ENCODE measurements at regions not wholly inside any gene's neighbourhood (a gene's known extent, or its start where the extent isn't known, plus 50 kb on each side); places are given as distances from the start of the nearest gene placed in this dataset.

- Mint-ChIP-seq H3K36me3 (no peaks in the 10 kb centered on the region), H3K27me3 (ENCODE audit: low read depth) (peaks cover 4% of the 10 kb centered on the region), H3K4me3 (no peak overlapping the region), H3K4me1 (peaks cover 9% of the 10 kb centered on the region), H3K9me3 (peaks cover 18% of the 10 kb centered on the region), H3K27ac (no peak overlapping the region)
- no peak for DNase-seq (ENCODE audit: low spot score in 2 of 2, unreplicated experiment in 2 of 2)
- TF ChIP-seq CTCF (IDR thresholded peaks at IDR 0.05; ENCODE audit: unreplicated experiment) = no peak
Observed at GRCh38 chr7:49243521-49243920, 319.2 kb downstream of the CDC14C start.

GRCh38 chr7:49244543-49244942 lies 320.2 kb downstream of the CDC14C start:
- no peak for DNase-seq (ENCODE audit: low spot score in 2 of 2, unreplicated experiment in 2 of 2)
- H3K27ac Mint-ChIP-seq = no peak overlapping the region

GRCh38 chr7:49245062-49245461 lies 320.7 kb downstream of the CDC14C start:
- Mint-ChIP-seq H3K27me3 (ENCODE audit: low read depth) (peaks cover 4% of the 10 kb centered on the region), H3K36me3 (no peaks in the 10 kb centered on the region), H3K9me3 (peaks cover 5% of the 10 kb centered on the region), H3K4me1 (peaks cover 9% of the 10 kb centered on the region), H3K4me3 (no peak overlapping the region), H3K27ac (no peak overlapping the region)
- DNase-seq (ENCODE audit: low spot score in 2 of 2, unreplicated experiment in 2 of 2) = no peak
- TF ChIP-seq CTCF (IDR thresholded peaks at IDR 0.05; ENCODE audit: unreplicated experiment) = no peak

More at GRCh38 chr7:49244543-49244942, 320.2 kb downstream of the CDC14C start:
- Mint-ChIP-seq H3K4me3 (no peak overlapping the region), H3K36me3 (no peaks in the 10 kb centered on the region), H3K9me3 (peaks cover 7% of the 10 kb centered on the region), H3K27me3 (ENCODE audit: low read depth) (peaks cover 4% of the 10 kb centered on the region), H3K4me1 (peaks cover 9% of the 10 kb centered on the region)
- TF ChIP-seq CTCF (IDR thresholded peaks at IDR 0.05; ENCODE audit: unreplicated experiment) = no peak

GRCh38 chr7:49247759-49248158 lies 323.4 kb downstream of the CDC14C start:
- no peak for DNase-seq (ENCODE audit: low spot score in 2 of 2, unreplicated experiment in 2 of 2)
- H3K27me3 Mint-ChIP-seq (ENCODE audit: low read depth) = no peaks in the 10 kb centered on the region
- no peaks in the 10 kb centered on the region for H3K36me3 Mint-ChIP-seq
- H3K4me1 Mint-ChIP-seq = peaks cover 23% of the 10 kb centered on the region
- no peak for TF ChIP-seq CTCF (IDR thresholded peaks at IDR 0.05; ENCODE audit: unreplicated experiment)
- no peaks in the 10 kb centered on the region for H3K9me3 Mint-ChIP-seq
- no peak overlapping the region for H3K27ac Mint-ChIP-seq
- no peak overlapping the region for H3K4me3 Mint-ChIP-seq

DNA sequence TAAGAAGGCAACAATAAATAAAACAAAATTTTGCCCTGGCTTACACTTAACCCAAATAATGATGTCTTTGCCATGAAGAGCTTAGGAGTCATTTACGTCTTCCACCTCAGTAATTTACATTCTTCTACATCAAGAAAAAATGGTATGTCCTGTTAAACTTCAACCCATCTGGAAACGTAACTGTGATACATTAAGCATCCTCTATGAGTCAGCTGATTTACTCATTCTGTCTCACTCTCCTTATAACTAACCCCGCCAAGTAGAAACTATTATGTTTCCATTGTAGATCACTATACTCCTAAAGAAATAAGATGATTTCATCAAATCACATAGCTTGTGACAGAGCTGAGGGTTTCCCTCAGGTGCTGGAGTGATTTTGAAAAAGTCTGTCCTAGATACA lies 330.7 kb downstream of the CDC14C start:
- Mint-ChIP-seq H3K9me3 (no peaks in the 10 kb centered on the region), H3K27me3 (ENCODE audit: low read depth) (no peaks in the 10 kb centered on the region), H3K4me1 (peaks cover 19% of the 10 kb centered on the region), H3K27ac (no peak overlapping the region), H3K4me3 (no peak overlapping the region), H3K36me3 (no peaks in the 10 kb centered on the region)
- DNase-seq (ENCODE audit: low spot score in 2 of 2, unreplicated experiment in 2 of 2) = no peak
- TF ChIP-seq CTCF (IDR thresholded peaks at IDR 0.05; ENCODE audit: unreplicated experiment) = no peak

DNA sequence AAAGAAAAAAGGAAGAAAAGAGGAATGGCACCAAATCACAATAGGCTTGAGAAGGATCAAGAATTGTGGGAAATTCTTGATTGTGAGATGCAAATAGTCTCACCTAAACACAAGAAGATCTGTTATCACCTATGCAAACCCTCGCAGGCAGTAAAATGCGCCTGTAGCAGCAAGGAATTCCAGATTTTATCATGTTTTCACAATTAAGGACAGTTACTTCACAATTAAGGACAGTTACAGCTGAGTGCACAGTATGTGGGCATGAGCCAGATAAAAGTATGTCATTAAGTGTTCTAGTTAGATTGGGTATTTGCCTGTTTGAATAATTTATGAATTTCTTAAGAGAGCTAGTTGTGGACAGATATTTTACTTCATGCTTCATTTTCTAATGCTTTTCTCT lies 336.2 kb downstream of the CDC14C start:
- Mint-ChIP-seq H3K9me3 (no peaks in the 10 kb centered on the region), H3K4me3 (no peak overlapping the region), H3K36me3 (no peaks in the 10 kb centered on the region), H3K27ac (no peak overlapping the region), H3K27me3 (ENCODE audit: low read depth) (no peaks in the 10 kb centered on the region), H3K4me1 (peaks cover 3% of the 10 kb centered on the region)
- no peak for DNase-seq (ENCODE audit: low spot score in 2 of 2, unreplicated experiment in 2 of 2)
- TF ChIP-seq CTCF (IDR thresholded peaks at IDR 0.05; ENCODE audit: unreplicated experiment) = no peak

Data from mesothelial cell of epicardium (in vitro differentiated cells).